ENCODE measurements at regions not wholly inside any gene's neighbourhood (a gene's known extent, or its start where the extent isn't known, plus 50 kb on each side); places are given as distances from the start of the nearest gene placed in this dataset.

GRCh38 chr3:157633241-157633640 lies 130.0 kb upstream of the VEPH1 start:
- TF ChIP-seq EZH2phosphoT487 (IDR thresholded peaks at IDR 0.05; ENCODE audit: borderline replicate concordance, low read length) (no peak), CTCF (IDR thresholded peaks at IDR 0.05; ENCODE audit: low read depth, low read length, poor library complexity, severe bottlenecking) (no peak)
- Histone ChIP-seq H3K4me1 (ENCODE audit: control insufficient read depth, low read length) (no peaks in the 10 kb centered on the region), H3K9me2 (replicated peaks; ENCODE audit: control insufficient read depth, low read length) (no peaks in the 10 kb centered on the region), H3K4me3 (ENCODE audit: low read length) (no peak overlapping the region), H3K4me2 (ENCODE audit: low read length) (no peak overlapping the region), H4K20me1 (ENCODE audit: control insufficient read depth, insufficient read depth, low read depth, low read length) (no peaks in the 10 kb centered on the region), H3K27ac (ENCODE audit: low read depth, low read length) (no peak overlapping the region), H3F3A (ENCODE audit: control insufficient read depth, insufficient read depth) (no peaks in the 10 kb centered on the region), H3K36me3 (ENCODE audit: control insufficient read depth, low read length) (no peaks in the 10 kb centered on the region), H3K79me2 (ENCODE audit: control insufficient read depth, low read length) (no peaks in the 10 kb centered on the region), H3K9me3 (ENCODE audit: control insufficient read depth, insufficient read depth, low read length) (no peaks in the 10 kb centered on the region), H3K27me3 (ENCODE audit: control insufficient read depth, low read length) (no peaks in the 10 kb centered on the region)

DNA sequence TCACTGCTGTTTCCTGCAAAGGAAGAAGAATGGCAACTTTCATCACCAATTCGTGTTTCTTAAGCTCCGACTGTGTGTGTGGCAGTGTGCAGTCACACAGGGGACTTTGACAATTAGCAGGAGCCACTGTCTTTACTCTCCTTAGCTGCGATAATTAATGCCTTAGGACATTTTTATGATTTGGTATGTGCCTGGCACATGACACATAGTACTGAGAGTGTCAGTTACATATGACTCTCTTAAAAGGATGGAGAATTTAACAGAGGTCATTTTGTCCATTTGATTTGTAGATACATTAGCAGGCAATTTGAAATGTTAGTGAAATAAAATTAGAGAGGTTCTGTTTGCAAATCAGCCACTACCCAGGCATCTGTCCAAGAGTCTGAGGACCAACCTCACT lies 128.9 kb upstream of the VEPH1 start:
- Histone ChIP-seq H3K9me3 (ENCODE audit: control insufficient read depth, insufficient read depth, low read length) (no peaks in the 10 kb centered on the region), H4K20me1 (ENCODE audit: control insufficient read depth, insufficient read depth, low read depth, low read length) (no peaks in the 10 kb centered on the region), H3K27me3 (ENCODE audit: control insufficient read depth, low read length) (no peaks in the 10 kb centered on the region), H3F3A (ENCODE audit: control insufficient read depth, insufficient read depth) (no peaks in the 10 kb centered on the region), H3K36me3 (ENCODE audit: control insufficient read depth, low read length) (no peaks in the 10 kb centered on the region), H3K9me2 (replicated peaks; ENCODE audit: control insufficient read depth, low read length) (no peaks in the 10 kb centered on the region), H3K79me2 (ENCODE audit: control insufficient read depth, low read length) (no peaks in the 10 kb centered on the region), H3K4me1 (ENCODE audit: control insufficient read depth, low read length) (no peaks in the 10 kb centered on the region), H3K27ac (ENCODE audit: low read depth, low read length) (no peak overlapping the region), H3K4me3 (ENCODE audit: low read length) (no peak overlapping the region), H3K4me2 (ENCODE audit: low read length) (no peak overlapping the region)
- no peak for TF ChIP-seq CTCF (IDR thresholded peaks at IDR 0.05; ENCODE audit: low read depth, low read length, poor library complexity, severe bottlenecking)
- no peak for TF ChIP-seq EZH2phosphoT487 (IDR thresholded peaks at IDR 0.05; ENCODE audit: borderline replicate concordance, low read length)

GRCh38 chr3:157631478-157631877 lies 128.3 kb upstream of the VEPH1 start:
- H3K4me1 ChIP-seq (ENCODE audit: control insufficient read depth, low read length) = no peaks in the 10 kb centered on the region
- H3K27ac ChIP-seq (ENCODE audit: low read depth, low read length) = no peak overlapping the region
- no peaks in the 10 kb centered on the region for H3K36me3 ChIP-seq (ENCODE audit: control insufficient read depth, low read length)
- no peak overlapping the region for H3K4me3 ChIP-seq (ENCODE audit: low read length)
- no peaks in the 10 kb centered on the region for H3K9me2 ChIP-seq (replicated peaks; ENCODE audit: control insufficient read depth, low read length)
- H3K79me2 ChIP-seq (ENCODE audit: control insufficient read depth, low read length) = no peaks in the 10 kb centered on the region
- TF ChIP-seq CTCF (IDR thresholded peaks at IDR 0.05; ENCODE audit: low read depth, low read length, poor library complexity, severe bottlenecking) = no peak
- TF ChIP-seq EZH2phosphoT487 (IDR thresholded peaks at IDR 0.05; ENCODE audit: borderline replicate concordance, low read length) = no peak
- H3K9me3 ChIP-seq (ENCODE audit: control insufficient read depth, insufficient read depth, low read length) = no peaks in the 10 kb centered on the region
- 0 out of 2 replicates have a peak, but pooled peaks cover 2% of the 10 kb centered on the region for H3K27me3 ChIP-seq (ENCODE audit: control insufficient read depth, low read length)
- H3K4me2 ChIP-seq (ENCODE audit: low read length) = no peak overlapping the region
- no peaks in the 10 kb centered on the region for H3F3A ChIP-seq (ENCODE audit: control insufficient read depth, insufficient read depth)
- H4K20me1 ChIP-seq (ENCODE audit: control insufficient read depth, insufficient read depth, low read depth, low read length) = no peaks in the 10 kb centered on the region

DNA sequence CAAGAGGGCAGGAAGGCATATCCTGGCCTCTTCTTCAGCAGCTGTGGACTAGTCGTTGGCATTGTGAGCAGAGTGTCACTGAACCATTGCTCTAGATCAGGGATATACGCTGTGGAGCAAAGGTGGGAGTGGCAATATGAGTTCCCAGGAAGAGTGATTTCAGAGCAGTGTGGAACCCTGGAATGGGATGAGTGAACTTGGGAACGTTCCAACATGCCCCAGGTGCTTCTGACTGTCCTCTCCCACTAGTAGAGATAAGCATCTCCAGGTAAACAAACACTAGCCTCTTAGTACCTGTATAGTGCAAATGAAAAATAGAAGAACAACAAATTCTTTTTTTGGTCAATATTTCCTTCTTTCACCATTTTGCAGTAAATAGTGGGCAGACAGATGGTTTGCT lies 123.6 kb upstream of the VEPH1 start:
- no peak for TF ChIP-seq CTCF (IDR thresholded peaks at IDR 0.05; ENCODE audit: low read depth, low read length, poor library complexity, severe bottlenecking)
- no peak for TF ChIP-seq EZH2phosphoT487 (IDR thresholded peaks at IDR 0.05; ENCODE audit: borderline replicate concordance, low read length)
- Histone ChIP-seq H3K4me2 (ENCODE audit: low read length) (no peak overlapping the region), H3K4me1 (ENCODE audit: control insufficient read depth, low read length) (no peaks in the 10 kb centered on the region), H3K36me3 (ENCODE audit: control insufficient read depth, low read length) (no peaks in the 10 kb centered on the region), H4K20me1 (ENCODE audit: control insufficient read depth, insufficient read depth, low read depth, low read length) (no peaks in the 10 kb centered on the region), H3K79me2 (ENCODE audit: control insufficient read depth, low read length) (no peaks in the 10 kb centered on the region), H3K9me3 (ENCODE audit: control insufficient read depth, insufficient read depth, low read length) (no peaks in the 10 kb centered on the region), H3K27me3 (ENCODE audit: control insufficient read depth, low read length) (peaks cover 2% of the 10 kb centered on the region; the same call in 1 of the 2 replicates), H3K4me3 (ENCODE audit: low read length) (no peak overlapping the region), H3F3A (ENCODE audit: control insufficient read depth, insufficient read depth) (no peaks in the 10 kb centered on the region), H3K9me2 (replicated peaks; ENCODE audit: control insufficient read depth, low read length) (no peaks in the 10 kb centered on the region), H3K27ac (ENCODE audit: low read depth, low read length) (no peak overlapping the region)
